ENCODE measurements at regions not wholly inside any gene's neighbourhood (a gene's known extent, or its start where the extent isn't known, plus 50 kb on each side); places are given as distances from the start of the nearest gene placed in this dataset.

DNA sequence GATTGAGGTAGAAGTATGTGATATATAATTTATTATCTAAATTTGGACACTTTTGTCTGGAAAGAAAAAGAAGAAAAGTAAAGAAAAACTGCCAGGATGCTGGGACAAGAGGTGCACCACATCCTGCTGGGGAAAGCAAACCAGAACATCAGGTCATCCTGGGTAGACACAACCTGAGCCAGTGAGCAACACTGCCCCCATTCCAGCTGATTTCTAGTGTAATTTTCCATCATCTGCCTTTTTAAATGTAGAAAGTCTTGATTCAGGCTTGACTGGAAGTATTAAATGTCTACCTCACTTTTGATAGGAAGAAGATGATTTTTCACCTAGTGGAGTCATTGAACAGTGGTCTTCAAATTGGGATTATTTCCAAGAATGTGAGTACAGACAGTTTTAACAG is 1164.5 kb upstream of the CITED2 start:
- TF ChIP-seq, protein P1, sequence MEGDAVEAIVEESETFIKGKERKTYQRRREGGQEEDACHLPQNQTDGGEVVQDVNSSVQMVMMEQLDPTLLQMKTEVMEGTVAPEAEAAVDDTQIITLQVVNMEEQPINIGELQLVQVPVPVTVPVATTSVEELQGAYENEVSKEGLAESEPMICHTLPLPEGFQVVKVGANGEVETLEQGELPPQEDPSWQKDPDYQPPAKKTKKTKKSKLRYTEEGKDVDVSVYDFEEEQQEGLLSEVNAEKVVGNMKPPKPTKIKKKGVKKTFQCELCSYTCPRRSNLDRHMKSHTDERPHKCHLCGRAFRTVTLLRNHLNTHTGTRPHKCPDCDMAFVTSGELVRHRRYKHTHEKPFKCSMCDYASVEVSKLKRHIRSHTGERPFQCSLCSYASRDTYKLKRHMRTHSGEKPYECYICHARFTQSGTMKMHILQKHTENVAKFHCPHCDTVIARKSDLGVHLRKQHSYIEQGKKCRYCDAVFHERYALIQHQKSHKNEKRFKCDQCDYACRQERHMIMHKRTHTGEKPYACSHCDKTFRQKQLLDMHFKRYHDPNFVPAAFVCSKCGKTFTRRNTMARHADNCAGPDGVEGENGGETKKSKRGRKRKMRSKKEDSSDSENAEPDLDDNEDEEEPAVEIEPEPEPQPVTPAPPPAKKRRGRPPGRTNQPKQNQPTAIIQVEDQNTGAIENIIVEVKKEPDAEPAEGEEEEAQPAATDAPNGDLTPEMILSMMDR (IDR thresholded peaks at IDR 0.05; ENCODE audit: low read length) = no peak
- no peak for TF ChIP-seq EZH2 (optimal IDR thresholded peaks at IDR 0.05; ENCODE audit: low read depth, low read length)
